ENCODE measurements at regions not wholly inside any gene's neighbourhood (a gene's known extent, or its start where the extent isn't known, plus 50 kb on each side); places are given as distances from the start of the nearest gene placed in this dataset.

DNA sequence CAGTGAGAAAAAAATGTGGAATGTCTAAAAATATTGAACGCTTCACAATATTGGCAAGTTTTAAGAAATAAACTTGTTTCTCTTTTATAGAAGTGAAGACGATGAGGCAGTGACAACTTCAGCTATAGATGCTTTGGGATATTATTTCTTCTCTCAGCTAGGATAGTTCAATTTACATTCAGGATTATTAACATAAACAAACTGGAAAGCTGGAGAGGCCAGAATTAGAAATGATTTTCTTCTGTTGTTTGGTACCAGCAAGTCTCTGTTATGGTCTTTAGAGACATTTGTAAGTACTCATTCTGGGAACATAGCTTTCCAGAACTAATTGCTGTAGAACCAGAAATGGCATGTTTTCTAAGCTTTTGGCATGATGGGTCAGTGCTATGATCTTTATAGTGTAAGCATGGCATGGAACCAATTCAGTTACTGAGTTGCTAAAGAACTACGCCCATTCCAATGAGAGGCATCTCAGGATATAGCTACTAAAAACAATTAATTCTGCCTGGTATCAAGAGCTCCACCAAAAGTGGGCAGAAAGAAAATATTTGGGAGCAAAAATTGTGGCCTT is 599.5 kb upstream of the B3GALT2 start:
- Mint-ChIP-seq H3K9me3 (ENCODE audit: unreplicated experiment) (no peaks in the 10 kb centered on the region), H3K4me3 (ENCODE audit: unreplicated experiment) (no peak overlapping the region), H3K27me3 (ENCODE audit: unreplicated experiment) (no peaks in the 10 kb centered on the region), H3K4me1 (ENCODE audit: low read depth, unreplicated experiment) (no peaks in the 10 kb centered on the region), H3K27ac (ENCODE audit: unreplicated experiment) (no peak overlapping the region), H3K36me3 (ENCODE audit: unreplicated experiment) (no peaks in the 10 kb centered on the region)
- no peak for DNase-seq
- TF ChIP-seq, protein P1, sequence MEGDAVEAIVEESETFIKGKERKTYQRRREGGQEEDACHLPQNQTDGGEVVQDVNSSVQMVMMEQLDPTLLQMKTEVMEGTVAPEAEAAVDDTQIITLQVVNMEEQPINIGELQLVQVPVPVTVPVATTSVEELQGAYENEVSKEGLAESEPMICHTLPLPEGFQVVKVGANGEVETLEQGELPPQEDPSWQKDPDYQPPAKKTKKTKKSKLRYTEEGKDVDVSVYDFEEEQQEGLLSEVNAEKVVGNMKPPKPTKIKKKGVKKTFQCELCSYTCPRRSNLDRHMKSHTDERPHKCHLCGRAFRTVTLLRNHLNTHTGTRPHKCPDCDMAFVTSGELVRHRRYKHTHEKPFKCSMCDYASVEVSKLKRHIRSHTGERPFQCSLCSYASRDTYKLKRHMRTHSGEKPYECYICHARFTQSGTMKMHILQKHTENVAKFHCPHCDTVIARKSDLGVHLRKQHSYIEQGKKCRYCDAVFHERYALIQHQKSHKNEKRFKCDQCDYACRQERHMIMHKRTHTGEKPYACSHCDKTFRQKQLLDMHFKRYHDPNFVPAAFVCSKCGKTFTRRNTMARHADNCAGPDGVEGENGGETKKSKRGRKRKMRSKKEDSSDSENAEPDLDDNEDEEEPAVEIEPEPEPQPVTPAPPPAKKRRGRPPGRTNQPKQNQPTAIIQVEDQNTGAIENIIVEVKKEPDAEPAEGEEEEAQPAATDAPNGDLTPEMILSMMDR (IDR thresholded peaks at IDR 0.05; ENCODE audit: partially characterized antibody, unreplicated experiment): no peak

DNA sequence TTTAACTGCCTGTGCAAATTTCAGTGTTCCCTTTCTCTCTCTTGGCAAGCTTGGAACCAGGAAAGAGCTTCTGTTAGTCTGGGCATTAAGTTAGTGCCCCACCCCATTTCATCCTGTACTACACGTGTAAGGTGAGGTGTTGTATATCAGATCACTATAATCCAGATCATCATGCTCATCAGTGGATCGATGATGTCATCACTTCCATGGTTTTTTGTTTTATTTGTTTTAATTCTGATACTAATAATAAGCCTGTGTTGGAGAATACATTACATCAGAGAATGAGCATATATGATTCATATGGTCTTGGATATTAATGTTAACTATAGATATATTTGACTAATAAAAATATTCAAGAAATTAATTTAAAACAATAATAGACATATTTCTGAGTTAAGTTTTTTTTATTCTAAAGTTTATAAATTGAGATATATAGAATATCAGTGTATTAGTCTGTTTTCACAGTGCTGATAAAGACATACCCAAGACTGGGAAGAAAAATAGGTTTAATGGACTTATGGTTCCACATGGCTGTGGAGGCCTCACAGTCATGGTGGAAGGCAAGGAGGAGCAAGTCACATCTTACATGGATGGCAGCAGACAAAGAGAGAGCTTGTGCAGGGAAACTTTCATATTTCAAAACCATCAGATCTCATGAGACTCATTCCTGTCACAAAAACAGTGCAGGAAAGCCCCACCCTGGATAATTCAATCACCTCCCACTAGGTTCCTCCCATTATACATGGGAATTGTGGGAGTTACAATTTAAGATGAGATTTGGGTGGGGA is 588.3 kb upstream of the B3GALT2 start:
- Mint-ChIP-seq H3K27ac (ENCODE audit: unreplicated experiment) (no peak overlapping the region), H3K4me1 (ENCODE audit: low read depth, unreplicated experiment) (peaks cover 10% of the 10 kb centered on the region), H3K36me3 (ENCODE audit: unreplicated experiment) (peaks cover 19% of the 10 kb centered on the region), H3K27me3 (ENCODE audit: unreplicated experiment) (peaks cover 2% of the 10 kb centered on the region), H3K9me3 (ENCODE audit: unreplicated experiment) (peaks cover 10% of the 10 kb centered on the region), H3K4me3 (ENCODE audit: unreplicated experiment) (no peak overlapping the region)
- TF ChIP-seq, protein P1 (IDR thresholded peaks at IDR 0.05; ENCODE audit: partially characterized antibody, unreplicated experiment): no peak
- DNase-seq: no peak

DNA sequence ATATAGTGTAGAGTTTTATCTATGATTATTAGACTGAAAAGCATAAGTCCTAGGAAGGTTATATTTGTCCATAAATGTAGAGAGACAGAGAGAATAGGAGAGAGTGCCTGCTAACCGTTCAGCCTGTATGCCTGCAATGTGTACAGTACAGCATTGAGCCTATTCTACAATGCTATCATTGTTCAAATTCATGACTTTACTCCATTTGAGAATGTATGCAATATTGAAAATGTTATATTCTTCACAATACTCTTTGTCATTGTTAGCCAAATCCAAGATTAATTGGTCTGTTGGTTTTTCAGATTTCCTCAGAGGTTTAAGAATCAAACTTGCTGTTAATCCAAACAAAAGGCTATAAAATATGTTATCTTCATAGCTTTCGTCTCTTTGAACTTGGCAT is 585.2 kb upstream of the B3GALT2 start:
- Mint-ChIP-seq H3K27ac (ENCODE audit: unreplicated experiment) (no peak overlapping the region), H3K4me3 (ENCODE audit: unreplicated experiment) (no peak overlapping the region), H3K4me1 (ENCODE audit: low read depth, unreplicated experiment) (peaks cover 13% of the 10 kb centered on the region), H3K27me3 (ENCODE audit: unreplicated experiment) (peaks cover 2% of the 10 kb centered on the region), H3K9me3 (ENCODE audit: unreplicated experiment) (peaks cover 7% of the 10 kb centered on the region), H3K36me3 (ENCODE audit: unreplicated experiment) (peaks cover 16% of the 10 kb centered on the region)
- TF ChIP-seq, protein P1 (IDR thresholded peaks at IDR 0.05; ENCODE audit: partially characterized antibody, unreplicated experiment): no peak
- no peak for DNase-seq

DNA sequence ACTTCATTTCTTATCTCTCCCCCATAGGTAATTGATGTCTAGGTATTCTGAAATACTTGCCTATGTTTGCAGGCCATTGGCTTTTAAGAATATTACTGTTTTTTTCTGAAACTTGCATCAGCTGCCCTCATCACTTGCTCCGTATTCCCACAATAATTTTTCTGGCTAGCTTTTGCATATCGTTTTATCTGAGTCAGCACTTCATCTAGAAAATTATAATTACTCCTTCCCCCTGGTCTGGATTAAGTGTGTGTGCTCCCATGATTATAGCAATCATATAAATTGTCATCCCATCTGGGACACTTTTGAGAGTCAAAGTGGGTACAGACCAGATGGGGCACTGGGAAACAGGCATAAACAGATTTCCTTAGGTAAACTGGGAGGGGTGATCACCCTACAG is 583.2 kb upstream of the B3GALT2 start:
- H3K27ac Mint-ChIP-seq (ENCODE audit: unreplicated experiment): no peak overlapping the region
- peaks cover 1% of the 10 kb centered on the region for H3K9me3 Mint-ChIP-seq (ENCODE audit: unreplicated experiment)
- H3K4me1 Mint-ChIP-seq (ENCODE audit: low read depth, unreplicated experiment): peaks cover 13% of the 10 kb centered on the region
- no peaks in the 10 kb centered on the region for H3K36me3 Mint-ChIP-seq (ENCODE audit: unreplicated experiment)
- DNase-seq: no peak
- no peak overlapping the region for H3K4me3 Mint-ChIP-seq (ENCODE audit: unreplicated experiment)
- TF ChIP-seq, protein P1 (IDR thresholded peaks at IDR 0.05; ENCODE audit: partially characterized antibody, unreplicated experiment): no peak
- peaks cover 2% of the 10 kb centered on the region for H3K27me3 Mint-ChIP-seq (ENCODE audit: unreplicated experiment)

DNA sequence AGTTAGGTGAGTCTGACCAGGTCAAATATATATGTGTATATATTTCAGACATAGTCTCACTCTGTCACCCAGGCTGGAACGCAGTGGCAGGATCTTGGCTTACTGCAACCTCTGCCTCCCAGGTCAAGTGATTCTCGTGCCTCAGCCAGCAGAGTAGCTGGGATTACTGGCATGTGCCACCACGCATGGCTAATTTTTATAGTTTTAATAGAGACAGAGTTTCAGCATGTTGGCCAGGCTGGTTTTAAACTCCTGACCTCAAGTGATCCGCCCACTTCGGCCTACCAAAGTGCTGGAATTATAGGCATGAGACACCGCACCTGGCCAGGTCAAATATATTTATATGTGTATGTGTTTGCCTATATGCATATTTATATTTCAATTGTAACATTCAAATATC is 581.5 kb upstream of the B3GALT2 start:
- Mint-ChIP-seq H3K36me3 (ENCODE audit: unreplicated experiment) (no peaks in the 10 kb centered on the region), H3K9me3 (ENCODE audit: unreplicated experiment) (peaks cover 1% of the 10 kb centered on the region), H3K4me3 (ENCODE audit: unreplicated experiment) (no peak overlapping the region), H3K27ac (ENCODE audit: unreplicated experiment) (no peak overlapping the region), H3K4me1 (ENCODE audit: low read depth, unreplicated experiment) (peaks cover 13% of the 10 kb centered on the region), H3K27me3 (ENCODE audit: unreplicated experiment) (peaks cover 2% of the 10 kb centered on the region)
- TF ChIP-seq, protein P1 (IDR thresholded peaks at IDR 0.05; ENCODE audit: partially characterized antibody, unreplicated experiment): no peak
- no peak for DNase-seq
